GM23248 (cell line): ENCODE measurements at regions not wholly inside any gene's neighbourhood (a gene's known extent, or its start where the extent isn't known, plus 50 kb on each side); places are given as distances from the start of the nearest gene placed in this dataset.
"Not testable (repeated sequence)": the region's sequence is repeated elsewhere in the genome, so short reads cannot be mapped to it uniquely, and the experiment has no call there.

ENCODE experiments used
- EZH2 ChIP-seq: fragments of 200-600 bp; sonication (generic); IDR thresholded peaks from 2 replicates; pipeline ENCODE4 v1.6.1; 2018; ENCODE audit warnings: antibody characterized with exemption, mild to moderate bottlenecking; ENCODE audit not compliant: insufficient read depth, poor library complexity, severe bottlenecking
- EZH2phosphoT487 ChIP-seq: fragments of 200-600 bp; sonication (generic); IDR thresholded peaks from 2 replicates; pipeline ENCODE4 v1.6.1; 2018; ENCODE audit warnings: antibody characterized with exemption, moderate library complexity, mild to moderate bottlenecking, low read depth; ENCODE audit not compliant: insufficient read depth

- not testable (repeated sequence) for TF ChIP-seq EZH2, EZH2phosphoT487
Observed at GRCh38 chr7:32688092-32688491, 192.8 kb downstream of the AVL9 start.
